ENCODE measurements at regions not wholly inside any gene's neighbourhood (a gene's known extent, or its start where the extent isn't known, plus 50 kb on each side); places are given as distances from the start of the nearest gene placed in this dataset.

GRCh38 chr12:89991807-89992590 is 283.4 kb upstream of the ATP2B1 start:
- H3K4me3 ChIP-seq (ENCODE audit: low read length), result no peak overlapping the region
- TF ChIP-seq CTCF (conservative IDR thresholded peaks at IDR 0.05; ENCODE audit: low read depth, low read length), result no peak
- no peak for DNase-seq (ENCODE audit: low read depth)

GRCh38 chr12:89988188-89988915 is 279.7 kb upstream of the ATP2B1 start:
- H3K4me3 ChIP-seq (ENCODE audit: low read length), result no peak overlapping the region
- no peak for TF ChIP-seq CTCF (conservative IDR thresholded peaks at IDR 0.05; ENCODE audit: low read depth, low read length)
- no peak for DNase-seq (ENCODE audit: low read depth)

- no peak for DNase-seq (ENCODE audit: low read depth)
- H3K4me3 ChIP-seq (ENCODE audit: low read length), result no peak overlapping the region
- TF ChIP-seq CTCF (conservative IDR thresholded peaks at IDR 0.05; ENCODE audit: low read depth, low read length), result no peak
These were observed 277.3 kb upstream of the ATP2B1 start for GRCh38 chr12:89985935-89986334.

GRCh38 chr12:89984846-89985245 is 276.2 kb upstream of the ATP2B1 start:
- no peak overlapping the region for H3K4me3 ChIP-seq (ENCODE audit: low read length)
- no peak for TF ChIP-seq CTCF (conservative IDR thresholded peaks at IDR 0.05; ENCODE audit: low read depth, low read length)
- no peak for DNase-seq (ENCODE audit: low read depth)

DNA sequence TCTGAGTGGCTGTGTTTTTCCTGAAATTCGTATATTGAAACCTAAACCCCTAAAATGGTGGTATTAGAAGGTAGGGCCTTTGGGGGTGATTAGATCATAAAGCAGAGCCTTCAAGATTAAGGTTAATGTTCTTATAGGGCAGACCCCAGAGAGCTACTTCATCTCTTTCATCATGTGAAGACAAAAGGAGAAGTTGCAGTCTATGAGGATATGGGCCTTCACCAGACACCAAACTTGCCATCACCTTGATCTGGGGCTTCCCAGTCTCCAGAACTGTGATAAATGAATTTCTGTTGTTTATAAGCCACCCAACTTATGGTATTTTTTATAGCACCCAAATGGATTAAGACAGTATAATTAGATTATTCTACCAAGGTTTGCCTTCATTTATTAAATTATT is 275.0 kb upstream of the ATP2B1 start:
- TF ChIP-seq CTCF (conservative IDR thresholded peaks at IDR 0.05; ENCODE audit: low read depth, low read length), result no peak
- no peak for DNase-seq (ENCODE audit: low read depth)
- no peak overlapping the region for H3K4me3 ChIP-seq (ENCODE audit: low read length)

DNA sequence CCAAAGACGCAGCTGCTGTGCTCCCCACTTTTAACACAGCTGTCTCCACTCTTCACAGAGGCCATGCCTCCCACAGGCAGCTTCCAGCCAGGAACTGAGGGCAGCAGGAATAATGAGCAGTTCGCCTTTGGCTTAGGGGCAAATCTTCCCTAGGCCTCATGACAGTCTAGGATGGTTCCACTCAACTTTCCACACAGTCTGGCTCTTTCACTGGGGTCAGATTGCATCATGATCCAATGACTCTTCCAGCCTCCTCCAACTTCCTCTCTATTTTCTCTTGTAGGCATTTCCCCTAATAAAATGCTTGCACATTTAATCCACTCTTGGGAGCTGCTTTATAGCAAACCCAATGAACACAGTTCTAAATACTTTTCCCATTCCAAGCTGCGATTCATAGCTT is 271.6 kb upstream of the ATP2B1 start:
- TF ChIP-seq CTCF (conservative IDR thresholded peaks at IDR 0.05; ENCODE audit: low read depth, low read length), result no peak
- no peak overlapping the region for H3K4me3 ChIP-seq (ENCODE audit: low read length)
- no peak for DNase-seq (ENCODE audit: low read depth)

All from retinal pigment epithelial cell (primary cell).